ENCODE measurements at regions not wholly inside any gene's neighbourhood (a gene's known extent, or its start where the extent isn't known, plus 50 kb on each side); places are given as distances from the start of the nearest gene placed in this dataset.

DNA sequence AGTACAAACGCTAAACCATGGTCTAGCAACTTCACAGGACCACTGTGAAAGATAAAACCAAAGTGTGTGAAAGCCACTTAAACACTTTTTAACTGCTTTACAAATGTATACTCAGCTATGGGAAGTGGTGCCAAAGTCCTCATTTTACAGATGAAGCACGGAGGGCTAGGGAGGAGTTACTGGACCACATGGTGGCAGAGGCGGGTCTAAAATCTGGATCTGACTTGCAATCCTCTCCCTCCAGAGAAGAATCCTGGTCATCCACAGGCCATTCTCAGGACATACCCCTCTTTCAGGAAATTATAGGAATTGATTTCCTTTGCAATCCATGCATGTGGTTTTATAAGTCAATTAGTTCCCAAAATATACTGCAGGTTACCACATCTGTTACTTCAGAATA, 84.6 kb upstream of the GYPC start:
- TF ChIP-seq, protein P1, sequence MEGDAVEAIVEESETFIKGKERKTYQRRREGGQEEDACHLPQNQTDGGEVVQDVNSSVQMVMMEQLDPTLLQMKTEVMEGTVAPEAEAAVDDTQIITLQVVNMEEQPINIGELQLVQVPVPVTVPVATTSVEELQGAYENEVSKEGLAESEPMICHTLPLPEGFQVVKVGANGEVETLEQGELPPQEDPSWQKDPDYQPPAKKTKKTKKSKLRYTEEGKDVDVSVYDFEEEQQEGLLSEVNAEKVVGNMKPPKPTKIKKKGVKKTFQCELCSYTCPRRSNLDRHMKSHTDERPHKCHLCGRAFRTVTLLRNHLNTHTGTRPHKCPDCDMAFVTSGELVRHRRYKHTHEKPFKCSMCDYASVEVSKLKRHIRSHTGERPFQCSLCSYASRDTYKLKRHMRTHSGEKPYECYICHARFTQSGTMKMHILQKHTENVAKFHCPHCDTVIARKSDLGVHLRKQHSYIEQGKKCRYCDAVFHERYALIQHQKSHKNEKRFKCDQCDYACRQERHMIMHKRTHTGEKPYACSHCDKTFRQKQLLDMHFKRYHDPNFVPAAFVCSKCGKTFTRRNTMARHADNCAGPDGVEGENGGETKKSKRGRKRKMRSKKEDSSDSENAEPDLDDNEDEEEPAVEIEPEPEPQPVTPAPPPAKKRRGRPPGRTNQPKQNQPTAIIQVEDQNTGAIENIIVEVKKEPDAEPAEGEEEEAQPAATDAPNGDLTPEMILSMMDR (conservative IDR thresholded peaks at IDR 0.05 in 1 of 2, IDR thresholded peaks at IDR 0.05 in 1 of 2; ENCODE audit: low read depth in 1 of 2, low read length in 2 of 2): no peak
- TF ChIP-seq EZH2 (IDR thresholded peaks at IDR 0.05; ENCODE audit: low read length, missing control alignments): no peak

All from fibroblast of lung (primary cell).